HEK293 (cell line): ENCODE measurements at regions not wholly inside any gene's neighbourhood (a gene's known extent, or its start where the extent isn't known, plus 50 kb on each side); places are given as distances from the start of the nearest gene placed in this dataset.

ENCODE experiments used
- CTCF ChIA-PET: fragments of 350-600 bp; formaldehyde crosslinking; extraction: SDS; loops from one replicate; lab custom pipeline; 2021; ENCODE audit warnings: antibody characterized with exemption; lab: Yijun Ruan, JAX
- POLR2A ChIA-PET: fragments of 300-600 bp; formaldehyde crosslinking; extraction: SDS; loops from one replicate; lab custom pipeline; 2020; ENCODE audit warnings: antibody characterized with exemption, inconsistent platforms; lab: Yijun Ruan, JAX
- H3K27ac ChIP-seq: fragments of 200-500 bp; sonication (Bioruptor generic); 2 replicates; pipeline ENCODE4 v1.5.1; 2014; ENCODE audit warnings: low read depth, low read length, control low read depth, inconsistent platforms; ENCODE audit errors: extremely low read depth
- H3K36me3 ChIP-seq, 2 experiments: fragments of 200-500 bp in 1 of 2; sonication (Bioruptor generic) in 1 of 2; 1 replicate in 1 of 2; 2 replicates in 1 of 2; pipeline ENCODE4 v1.5.1; 2014 to 2017; ENCODE audit warnings: inconsistent platforms in 2 of 2, low read length in 2 of 2; ENCODE audit not compliant: control insufficient read depth in 2 of 2, insufficient read depth in 1 of 2
- H3K4me1 ChIP-seq: fragments of 200-500 bp; sonication (Bioruptor generic); 2 replicates; pipeline ENCODE4 v1.5.1; 2014; ENCODE audit warnings: mild to moderate bottlenecking, low read length, inconsistent platforms; ENCODE audit not compliant: control insufficient read depth, insufficient read depth
- H3K4me3 ChIP-seq: 2 replicates; pipeline ENCODE4 v1.5.1; 2011; ENCODE audit warnings: low read depth, mild to moderate bottlenecking, control low read depth, low read length, moderate library complexity
- H3K9me3 ChIP-seq: fragments of 200-500 bp; sonication (Bioruptor generic); 2 replicates; pipeline ENCODE4 v1.5.1; 2014; ENCODE audit warnings: low read depth, low read length, inconsistent platforms; ENCODE audit not compliant: control insufficient read depth, insufficient read depth
- EGR2 ChIP-seq: fragments of 450-650 bp; formaldehyde crosslinking; IDR thresholded peaks from 2 replicates; pipeline ENCODE4 v1.5.1; 2016; ENCODE audit warnings: low read depth, missing biosample characterization, missing genetic modification characterization
- GLI4 ChIP-seq: fragments of 450-650 bp; formaldehyde crosslinking; IDR thresholded peaks from 2 replicates; pipeline ENCODE4 v1.5.1; 2016; ENCODE audit warnings: missing biosample characterization, missing genetic modification characterization
- KLF17 ChIP-seq: fragments of 450-650 bp; formaldehyde crosslinking; IDR thresholded peaks from 2 replicates; pipeline ENCODE4 v1.5.1; 2016; ENCODE audit warnings: missing biosample characterization, missing genetic modification characterization
- KLF9 ChIP-seq: fragments of 450-650 bp; formaldehyde crosslinking; IDR thresholded peaks from 2 replicates; pipeline ENCODE4 v1.5.1; 2016; ENCODE audit warnings: missing biosample characterization, missing genetic modification characterization, low read depth
- OVOL3 ChIP-seq: fragments of 450-650 bp; formaldehyde crosslinking; IDR thresholded peaks from 2 replicates; pipeline ENCODE4 v1.5.1; 2016; ENCODE audit warnings: missing biosample characterization, missing genetic modification characterization
- ZBTB1 ChIP-seq: fragments of 450-650 bp; formaldehyde crosslinking; IDR thresholded peaks from 2 replicates; pipeline ENCODE4 v1.5.1; 2016; ENCODE audit warnings: missing biosample characterization, missing genetic modification characterization
- ZFHX2 ChIP-seq: fragments of 450-650 bp; formaldehyde crosslinking; conservative IDR thresholded peaks from 2 replicates; pipeline ENCODE4 v1.5.1; 2016; ENCODE audit warnings: missing biosample characterization, missing genetic modification characterization
- ZFP41 ChIP-seq: fragments of 450-650 bp; formaldehyde crosslinking; IDR thresholded peaks from 2 replicates; pipeline ENCODE4 v1.5.1; 2016; ENCODE audit warnings: missing biosample characterization, missing genetic modification characterization, borderline replicate concordance
- ZNF112 ChIP-seq: fragments of 450-650 bp; formaldehyde crosslinking; IDR thresholded peaks from 2 replicates; pipeline ENCODE4 v1.5.0; 2017; ENCODE audit warnings: missing biosample characterization, missing genetic modification characterization
- ZNF138 ChIP-seq: fragments of 450-650 bp; formaldehyde crosslinking; IDR thresholded peaks from 2 replicates; pipeline ENCODE4 v1.5.1; 2016; ENCODE audit warnings: missing biosample characterization, missing genetic modification characterization, borderline replicate concordance
- ZNF169 ChIP-seq: fragments of 450-650 bp; formaldehyde crosslinking; IDR thresholded peaks from 2 replicates; pipeline ENCODE4 v1.5.1; 2016; ENCODE audit warnings: missing biosample characterization, missing genetic modification characterization
- ZNF175 ChIP-seq: fragments of 450-650 bp; formaldehyde crosslinking; IDR thresholded peaks from 2 replicates; pipeline ENCODE4 v1.5.1; 2016; ENCODE audit warnings: missing biosample characterization, missing genetic modification characterization
- ZNF223 ChIP-seq: fragments of 450-650 bp; formaldehyde crosslinking; IDR thresholded peaks from 2 replicates; pipeline ENCODE4 v1.5.1; 2016; ENCODE audit warnings: missing biosample characterization, missing genetic modification characterization
- ZNF23 ChIP-seq: fragments of 450-650 bp; formaldehyde crosslinking; IDR thresholded peaks from 2 replicates; pipeline ENCODE4 v1.5.1; 2016; ENCODE audit warnings: missing biosample characterization, missing genetic modification characterization, borderline replicate concordance
- ZNF324 ChIP-seq: fragments of 450-650 bp; formaldehyde crosslinking; IDR thresholded peaks from 2 replicates; pipeline ENCODE4 v1.5.1; 2016; ENCODE audit warnings: missing biosample characterization, missing genetic modification characterization
- ZNF354C ChIP-seq: fragments of 450-650 bp; formaldehyde crosslinking; IDR thresholded peaks from 2 replicates; pipeline ENCODE4 v1.5.1; 2016; ENCODE audit warnings: missing biosample characterization, missing genetic modification characterization, low read depth, borderline replicate concordance
- ZNF366 ChIP-seq: fragments of 450-650 bp; formaldehyde crosslinking; conservative IDR thresholded peaks from 2 replicates; pipeline ENCODE4 v1.5.1; 2016; ENCODE audit warnings: missing biosample characterization, missing genetic modification characterization
- ZNF530 ChIP-seq: fragments of 450-650 bp; formaldehyde crosslinking; IDR thresholded peaks from 2 replicates; pipeline ENCODE4 v1.5.1; 2016; ENCODE audit warnings: low read depth, missing biosample characterization, missing genetic modification characterization
- ZNF549 ChIP-seq: fragments of 450-650 bp; IDR thresholded peaks from 2 replicates; pipeline ENCODE4 v1.5.1; 2018; ENCODE audit warnings: missing biosample characterization, missing genetic modification characterization, mild to moderate bottlenecking, inconsistent platforms, moderate library complexity
- ZNF558 ChIP-seq: fragments of 450-650 bp; formaldehyde crosslinking; IDR thresholded peaks from 2 replicates; pipeline ENCODE4 v1.5.1; 2016; ENCODE audit warnings: missing biosample characterization, missing genetic modification characterization
- ZNF561 ChIP-seq: fragments of 450-650 bp; IDR thresholded peaks from 2 replicates; pipeline ENCODE4 v1.5.1; 2018; ENCODE audit warnings: missing biosample characterization, missing genetic modification characterization, borderline replicate concordance
- ZNF677 ChIP-seq: fragments of 450-650 bp; IDR thresholded peaks from 2 replicates; pipeline ENCODE4 v1.5.0; 2018; ENCODE audit warnings: missing biosample characterization, mild to moderate bottlenecking, missing genetic modification characterization, moderate library complexity
- ZNF768 ChIP-seq: fragments of 450-650 bp; formaldehyde crosslinking; IDR thresholded peaks from 2 replicates; pipeline ENCODE4 v1.5.1; 2018; ENCODE audit warnings: missing biosample characterization, mild to moderate bottlenecking, missing genetic modification characterization
- TF ChIP-seq, protein P1 (sequence below): fragments of 450-650 bp; formaldehyde crosslinking; IDR thresholded peaks from 2 replicates; pipeline ENCODE4 v1.5.1; 2016; ENCODE audit warnings: missing biosample characterization, missing genetic modification characterization, low read depth
- TF ChIP-seq, protein P2 (sequence below): fragments of 450-650 bp; formaldehyde crosslinking; IDR thresholded peaks from 2 replicates; pipeline ENCODE4; 2016; ENCODE audit warnings: missing biosample characterization, missing genetic modification characterization
- TF ChIP-seq, protein P3 (sequence below): fragments of 450-650 bp; formaldehyde crosslinking; IDR thresholded peaks from 2 replicates; pipeline ENCODE4 v1.5.1; 2016; ENCODE audit warnings: missing biosample characterization, missing genetic modification characterization

GRCh38 chr19:5245631-5246553 is 94.7 kb downstream of the PTPRS start:
- Histone ChIP-seq H3K36me3 (peaks cover 0 to 13% of the 10 kb centered on the region in 2 experiments; a peak in 2 of 3 replicates), H3K4me3 (no peak overlapping the region), H3K9me3 (no peaks in the 10 kb centered on the region), H3K27ac (no peak overlapping the region), H3K4me1 (no peaks in the 10 kb centered on the region)
- ChIA-PET CTCF (no interaction called here), POLR2A (no interaction called here)
- peak; percentile 42; the same call in 1 of the 2 replicates for TF ChIP-seq ZNF366 (tag by site-specific recombination)
- TF ChIP-seq ZNF561 (tag by site-specific recombination), result no peak
- TF ChIP-seq ZNF112, result no peak
- TF ChIP-seq ZNF530, result no peak
- TF ChIP-seq KLF17 (tag by site-specific recombination), result no peak
- no peak for TF ChIP-seq ZNF354C (tag by site-specific recombination)
- TF ChIP-seq GLI4 (tag by site-specific recombination), result no peak
- no peak for TF ChIP-seq ZNF175 (tag by site-specific recombination)
- TF ChIP-seq ZFHX2 (tag by site-specific recombination), result peak; percentile 47
- peak; percentile 65 for TF ChIP-seq EGR2 (tag by site-specific recombination)
- TF ChIP-seq ZNF549 (tag by site-specific recombination), result no peak

DNA sequence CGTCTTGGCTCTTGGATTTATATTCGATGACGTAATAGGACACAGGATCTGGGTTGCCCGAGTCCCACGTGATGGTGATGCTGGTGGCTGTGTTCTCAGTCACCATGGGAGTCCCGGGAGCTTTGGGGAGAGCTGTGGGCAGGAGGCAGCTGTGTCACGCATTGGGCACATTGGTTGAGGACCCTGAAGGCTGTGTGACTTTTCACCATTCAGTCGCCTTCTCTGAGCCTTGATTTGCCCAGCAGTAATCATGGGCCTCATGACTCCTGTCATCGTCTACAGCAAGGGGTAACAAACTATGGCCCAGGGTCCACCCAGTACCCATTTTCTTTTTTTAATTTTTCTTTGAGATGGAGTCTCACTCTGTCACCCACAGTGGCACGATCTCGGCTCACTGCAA is 96.3 kb downstream of the PTPRS start:
- CTCF ChIA-PET, result no interaction called here
- Histone ChIP-seq H3K9me3 (no peaks in the 10 kb centered on the region), H3K27ac (no peak overlapping the region), H3K4me1 (no peaks in the 10 kb centered on the region), H3K36me3 (peaks cover 0 to 10% of the 10 kb centered on the region in 2 experiments; a peak in 2 of 3 replicates), H3K4me3 (no peak overlapping the region)
- POLR2A ChIA-PET, result no interaction called here
- peak; percentile 49; the same call in 1 of the 2 replicates for TF ChIP-seq ZNF768
- TF ChIP-seq, protein P1, sequence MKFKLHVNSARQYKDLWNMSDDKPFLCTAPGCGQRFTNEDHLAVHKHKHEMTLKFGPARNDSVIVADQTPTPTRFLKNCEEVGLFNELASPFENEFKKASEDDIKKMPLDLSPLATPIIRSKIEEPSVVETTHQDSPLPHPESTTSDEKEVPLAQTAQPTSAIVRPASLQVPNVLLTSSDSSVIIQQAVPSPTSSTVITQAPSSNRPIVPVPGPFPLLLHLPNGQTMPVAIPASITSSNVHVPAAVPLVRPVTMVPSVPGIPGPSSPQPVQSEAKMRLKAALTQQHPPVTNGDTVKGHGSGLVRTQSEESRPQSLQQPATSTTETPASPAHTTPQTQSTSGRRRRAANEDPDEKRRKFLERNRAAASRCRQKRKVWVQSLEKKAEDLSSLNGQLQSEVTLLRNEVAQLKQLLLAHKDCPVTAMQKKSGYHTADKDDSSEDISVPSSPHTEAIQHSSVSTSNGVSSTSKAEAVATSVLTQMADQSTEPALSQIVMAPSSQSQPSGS (tag by site-specific recombination), result 0 out of 2 replicates have a peak, but pooled peaks have one; percentile 18
- no peak for TF ChIP-seq ZNF324
- no peak for TF ChIP-seq ZBTB1 (tag by site-specific recombination)

GRCh38 chr19:5243878-5244277 is 96.7 kb downstream of the PTPRS start:
- H3K27ac ChIP-seq, result no peak overlapping the region
- H3K4me3 ChIP-seq, result no peak overlapping the region
- peaks cover 0 to 10% of the 10 kb centered on the region in 2 experiments; a peak in 2 of 3 replicates for H3K36me3 ChIP-seq
- ChIA-PET POLR2A (no interaction called here), CTCF (no interaction called here)
- H3K4me1 ChIP-seq, result no peaks in the 10 kb centered on the region
- no peaks in the 10 kb centered on the region for H3K9me3 ChIP-seq
- TF ChIP-seq, protein P2, sequence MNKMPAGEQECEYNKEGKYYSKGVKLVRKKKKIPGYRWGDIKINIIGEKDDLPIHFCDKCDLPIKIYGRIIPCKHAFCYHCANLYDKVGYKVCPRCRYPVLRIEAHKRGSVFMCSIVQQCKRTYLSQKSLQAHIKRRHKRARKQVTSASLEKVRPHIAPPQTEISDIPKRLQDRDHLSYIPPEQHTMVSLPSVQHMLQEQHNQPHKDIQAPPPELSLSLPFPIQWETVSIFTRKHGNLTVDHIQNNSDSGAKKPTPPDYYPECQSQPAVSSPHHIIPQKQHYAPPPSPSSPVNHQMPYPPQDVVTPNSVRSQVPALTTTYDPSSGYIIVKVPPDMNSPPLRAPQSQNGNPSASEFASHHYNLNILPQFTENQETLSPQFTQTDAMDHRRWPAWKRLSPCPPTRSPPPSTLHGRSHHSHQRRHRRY (tag by site-specific recombination), result no peak
- TF ChIP-seq ZNF23 (tag by site-specific recombination) (no peak), OVOL3 (no peak), ZNF558 (tag by site-specific recombination) (no peak), ZNF677 (tag by site-specific recombination) (no peak), ZNF169 (tag by site-specific recombination) (no peak), ZNF138 (tag by site-specific recombination) (no peak), ZFP41 (tag by site-specific recombination) (no peak), ZNF223 (tag by site-specific recombination) (no peak), KLF9 (no peak), KLF17 (tag by site-specific recombination) (no peak)
- TF ChIP-seq, protein P3, sequence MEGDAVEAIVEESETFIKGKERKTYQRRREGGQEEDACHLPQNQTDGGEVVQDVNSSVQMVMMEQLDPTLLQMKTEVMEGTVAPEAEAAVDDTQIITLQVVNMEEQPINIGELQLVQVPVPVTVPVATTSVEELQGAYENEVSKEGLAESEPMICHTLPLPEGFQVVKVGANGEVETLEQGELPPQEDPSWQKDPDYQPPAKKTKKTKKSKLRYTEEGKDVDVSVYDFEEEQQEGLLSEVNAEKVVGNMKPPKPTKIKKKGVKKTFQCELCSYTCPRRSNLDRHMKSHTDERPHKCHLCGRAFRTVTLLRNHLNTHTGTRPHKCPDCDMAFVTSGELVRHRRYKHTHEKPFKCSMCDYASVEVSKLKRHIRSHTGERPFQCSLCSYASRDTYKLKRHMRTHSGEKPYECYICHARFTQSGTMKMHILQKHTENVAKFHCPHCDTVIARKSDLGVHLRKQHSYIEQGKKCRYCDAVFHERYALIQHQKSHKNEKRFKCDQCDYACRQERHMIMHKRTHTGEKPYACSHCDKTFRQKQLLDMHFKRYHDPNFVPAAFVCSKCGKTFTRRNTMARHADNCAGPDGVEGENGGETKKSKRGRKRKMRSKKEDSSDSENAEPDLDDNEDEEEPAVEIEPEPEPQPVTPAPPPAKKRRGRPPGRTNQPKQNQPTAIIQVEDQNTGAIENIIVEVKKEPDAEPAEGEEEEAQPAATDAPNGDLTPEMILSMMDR (tag by site-specific recombination), result no peak
